ENCODE measurements at regions not wholly inside any gene's neighbourhood (a gene's known extent, or its start where the extent isn't known, plus 50 kb on each side); places are given as distances from the start of the nearest gene placed in this dataset.

DNA sequence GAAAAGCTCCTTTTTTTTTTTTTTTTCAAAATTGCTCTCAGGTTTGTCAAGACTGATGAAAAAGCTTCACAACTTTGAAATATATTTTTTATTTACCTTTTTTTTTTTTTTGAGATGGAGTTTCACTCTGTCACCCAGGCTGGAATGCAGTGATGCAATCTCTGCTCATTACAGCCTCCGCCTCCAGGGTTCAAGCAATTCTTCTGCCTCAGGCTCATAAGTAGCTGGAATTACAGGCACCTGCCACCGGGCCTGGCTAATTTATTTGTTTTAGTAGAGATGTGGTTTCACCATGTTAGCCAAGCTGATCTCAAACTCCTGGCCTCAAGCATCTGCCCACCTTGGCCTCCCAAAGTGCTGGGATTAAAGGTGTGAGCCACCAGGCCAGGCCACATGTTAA is 1515.0 kb downstream of the OTOL1 start:
- Histone ChIP-seq H3K4me1 (no peaks in the 10 kb centered on the region), H3K36me3 (no peaks in the 10 kb centered on the region), H3K27me3 (no peaks in the 10 kb centered on the region), H3K9me3 (peaks cover 0 to under 1% of the 10 kb centered on the region in 2 donors), H3K27ac (no peak overlapping the region), H3K4me3 (no peak overlapping the region)
- intact Hi-C loops (cut with DNase I), result no loop called here
- TF ChIP-seq, protein P1, sequence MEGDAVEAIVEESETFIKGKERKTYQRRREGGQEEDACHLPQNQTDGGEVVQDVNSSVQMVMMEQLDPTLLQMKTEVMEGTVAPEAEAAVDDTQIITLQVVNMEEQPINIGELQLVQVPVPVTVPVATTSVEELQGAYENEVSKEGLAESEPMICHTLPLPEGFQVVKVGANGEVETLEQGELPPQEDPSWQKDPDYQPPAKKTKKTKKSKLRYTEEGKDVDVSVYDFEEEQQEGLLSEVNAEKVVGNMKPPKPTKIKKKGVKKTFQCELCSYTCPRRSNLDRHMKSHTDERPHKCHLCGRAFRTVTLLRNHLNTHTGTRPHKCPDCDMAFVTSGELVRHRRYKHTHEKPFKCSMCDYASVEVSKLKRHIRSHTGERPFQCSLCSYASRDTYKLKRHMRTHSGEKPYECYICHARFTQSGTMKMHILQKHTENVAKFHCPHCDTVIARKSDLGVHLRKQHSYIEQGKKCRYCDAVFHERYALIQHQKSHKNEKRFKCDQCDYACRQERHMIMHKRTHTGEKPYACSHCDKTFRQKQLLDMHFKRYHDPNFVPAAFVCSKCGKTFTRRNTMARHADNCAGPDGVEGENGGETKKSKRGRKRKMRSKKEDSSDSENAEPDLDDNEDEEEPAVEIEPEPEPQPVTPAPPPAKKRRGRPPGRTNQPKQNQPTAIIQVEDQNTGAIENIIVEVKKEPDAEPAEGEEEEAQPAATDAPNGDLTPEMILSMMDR (IDR thresholded peaks at IDR 0.05), result no peak
- no peak for DNase-seq (ENCODE audit: low spot score in 2 of 2)

DNA sequence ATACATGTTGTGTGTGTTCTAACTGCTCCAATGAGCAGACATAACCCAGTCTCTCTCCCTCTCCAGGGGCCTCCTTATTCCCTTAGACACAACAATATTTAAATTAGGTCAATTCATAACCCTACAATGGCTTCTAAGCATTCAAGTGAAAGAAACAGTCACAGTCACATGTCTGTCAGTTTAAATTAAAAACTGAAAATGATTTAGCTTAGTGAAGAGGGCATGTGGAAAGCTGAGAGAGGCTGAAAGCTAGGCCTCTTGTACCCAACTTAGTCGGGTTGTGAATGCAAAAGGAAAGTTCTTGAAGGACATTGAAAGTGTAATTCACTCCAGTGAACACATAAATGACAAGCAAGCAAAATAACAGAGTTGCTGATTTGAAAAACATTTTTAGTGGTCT is 1519.6 kb downstream of the OTOL1 start:
- Histone ChIP-seq H3K27me3 (no peaks in the 10 kb centered on the region), H3K4me1 (no peaks in the 10 kb centered on the region), H3K36me3 (no peaks in the 10 kb centered on the region), H3K9me3 (peaks cover 0 to 6% of the 10 kb centered on the region in 2 donors), H3K27ac (no peak overlapping the region), H3K4me3 (no peak overlapping the region)
- intact Hi-C loops (cut with DNase I), result no loop called here
- DNase-seq (ENCODE audit: low spot score in 2 of 2), result no peak
- TF ChIP-seq, protein P1 (IDR thresholded peaks at IDR 0.05), result no peak

DNA sequence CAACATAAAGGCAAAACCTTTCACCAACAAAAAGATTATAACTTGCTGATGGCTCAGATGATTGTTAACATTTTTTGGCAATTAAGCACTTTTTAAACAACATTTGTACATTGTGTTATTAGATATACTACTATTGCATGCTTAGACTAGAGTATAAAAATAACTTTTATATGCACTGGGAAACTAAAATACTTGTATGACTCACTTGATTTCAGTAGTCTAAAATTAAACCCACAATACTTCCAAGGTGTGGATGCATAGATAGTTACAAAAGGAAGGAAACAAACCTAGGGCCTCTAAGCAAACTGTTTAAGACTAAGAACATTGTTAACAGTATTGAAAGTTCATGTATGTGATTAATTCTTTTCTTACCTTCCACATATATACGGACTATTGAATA is 1521.5 kb downstream of the OTOL1 start:
- DNase-seq (ENCODE audit: low spot score in 2 of 2), result no peak
- no peaks in the 10 kb centered on the region for H3K27me3 ChIP-seq
- no peak overlapping the region for H3K27ac ChIP-seq
- intact Hi-C loops (cut with DNase I), result no loop called here
- H3K9me3 ChIP-seq, result peaks cover 0 to 6% of the 10 kb centered on the region in 2 donors
- H3K4me3 ChIP-seq, result no peak overlapping the region
- TF ChIP-seq, protein P1 (IDR thresholded peaks at IDR 0.05), result no peak
- no peaks in the 10 kb centered on the region for H3K36me3 ChIP-seq
- no peaks in the 10 kb centered on the region for H3K4me1 ChIP-seq

DNA sequence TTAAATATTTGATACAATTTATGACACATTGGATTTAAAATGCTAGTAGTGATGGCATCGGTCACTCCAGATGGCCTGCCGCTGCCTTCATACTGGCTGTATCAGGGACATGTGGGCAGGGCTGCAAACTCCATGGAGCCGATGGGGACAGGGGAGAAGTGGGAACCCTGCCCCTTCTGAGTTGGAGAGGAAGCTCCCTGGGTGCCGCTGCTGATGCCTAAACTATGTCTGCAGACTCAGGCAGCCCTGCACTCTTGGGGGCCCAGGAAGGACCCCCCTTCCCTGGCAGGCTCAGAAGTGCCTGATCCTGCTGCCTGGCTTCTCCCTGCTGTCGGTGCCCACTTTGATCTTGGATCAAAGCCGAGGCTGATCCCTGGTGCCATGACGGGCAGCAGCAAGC is 1522.1 kb downstream of the OTOL1 start:
- TF ChIP-seq, protein P1 (IDR thresholded peaks at IDR 0.05), result no peak
- Histone ChIP-seq H3K4me1 (no peaks in the 10 kb centered on the region), H3K27me3 (no peaks in the 10 kb centered on the region), H3K27ac (no peak overlapping the region), H3K9me3 (peaks cover 0 to 6% of the 10 kb centered on the region in 2 donors), H3K4me3 (no peak overlapping the region), H3K36me3 (no peaks in the 10 kb centered on the region)
- intact Hi-C loops (cut with DNase I), result no loop called here
- DNase-seq (ENCODE audit: low spot score in 2 of 2), result no peak

DNA sequence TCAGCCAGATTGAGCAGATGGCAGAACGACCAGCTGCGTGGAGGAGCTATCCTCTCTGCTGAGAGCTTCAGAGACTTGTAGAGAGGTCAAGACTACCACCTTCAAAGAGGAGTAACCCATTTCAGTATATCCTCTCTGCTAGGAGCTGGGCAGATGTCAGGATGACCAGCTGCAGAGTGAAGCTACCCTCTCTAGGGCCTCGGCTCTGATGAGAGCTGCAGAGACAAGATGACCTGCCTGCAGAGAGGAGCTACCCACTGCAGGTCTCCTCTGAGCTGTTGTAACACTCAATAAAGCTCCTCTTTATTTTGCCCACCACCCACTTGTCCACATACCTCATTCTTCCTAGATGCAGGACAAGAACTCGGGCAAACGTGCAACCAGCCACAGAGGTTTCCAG is 1522.7 kb downstream of the OTOL1 start:
- Histone ChIP-seq H3K4me3 (no peak overlapping the region), H3K27me3 (no peaks in the 10 kb centered on the region), H3K36me3 (no peaks in the 10 kb centered on the region), H3K27ac (no peak overlapping the region), H3K4me1 (no peaks in the 10 kb centered on the region), H3K9me3 (peaks cover 0 to 6% of the 10 kb centered on the region in 2 donors)
- no peak for DNase-seq (ENCODE audit: low spot score in 2 of 2)
- TF ChIP-seq, protein P1 (IDR thresholded peaks at IDR 0.05), result no peak
- intact Hi-C loops (cut with DNase I), result no loop called here

DNA sequence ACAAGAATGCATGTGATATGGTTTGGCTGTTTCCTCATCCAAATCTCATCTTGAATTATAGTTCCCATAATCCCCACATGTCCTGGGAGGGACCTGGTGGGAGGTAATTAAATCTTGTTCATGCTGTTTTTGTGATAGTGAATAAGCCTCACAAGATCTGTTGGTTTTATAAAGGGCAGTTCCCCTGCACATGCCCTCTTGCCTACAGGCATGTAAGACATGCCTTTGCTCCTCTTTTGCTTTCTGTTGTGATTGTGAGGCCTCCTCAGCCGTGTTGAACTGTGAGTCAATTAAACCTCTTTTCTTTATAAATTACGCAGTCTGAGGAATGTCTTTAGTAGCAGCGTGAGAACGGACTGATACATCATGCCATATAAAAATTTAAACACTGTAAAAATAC is 1537.0 kb downstream of the OTOL1 start:
- Histone ChIP-seq H3K4me1 (no peaks in the 10 kb centered on the region), H3K27me3 (no peaks in the 10 kb centered on the region), H3K4me3 (no peak overlapping the region), H3K9me3 (no peaks in the 10 kb centered on the region), H3K27ac (no peak overlapping the region), H3K36me3 (no peaks in the 10 kb centered on the region)
- intact Hi-C loops (cut with DNase I), result no loop called here
- DNase-seq (ENCODE audit: low spot score in 2 of 2), result no peak
- TF ChIP-seq, protein P1 (IDR thresholded peaks at IDR 0.05), result no peak
